Hematopoietic multipotent progenitor cell treated with erythropoietin and hydrocortisone succinate and interleukin-3 and kit ligand, for 8 days (in vitro differentiated cells): ENCODE measurements at regions not wholly inside any gene's neighbourhood (a gene's known extent, or its start where the extent isn't known, plus 50 kb on each side); places are given as distances from the start of the nearest gene placed in this dataset.

Experiments used
- DNase-seq: peaks from one replicate; pipeline ENCODE4 v3.0.0-alpha.2; 2015

GRCh38 chr11:92848578-92848977 lies 120.9 kb upstream of the MTNR1B start:
- no peak for DNase-seq

- no peak for DNase-seq
Measured at GRCh38 chr11:92850296-92850826, 119.1 kb upstream of the MTNR1B start.

GRCh38 chr11:92852229-92852628 lies 117.2 kb upstream of the MTNR1B start:
- no peak for DNase-seq

DNA sequence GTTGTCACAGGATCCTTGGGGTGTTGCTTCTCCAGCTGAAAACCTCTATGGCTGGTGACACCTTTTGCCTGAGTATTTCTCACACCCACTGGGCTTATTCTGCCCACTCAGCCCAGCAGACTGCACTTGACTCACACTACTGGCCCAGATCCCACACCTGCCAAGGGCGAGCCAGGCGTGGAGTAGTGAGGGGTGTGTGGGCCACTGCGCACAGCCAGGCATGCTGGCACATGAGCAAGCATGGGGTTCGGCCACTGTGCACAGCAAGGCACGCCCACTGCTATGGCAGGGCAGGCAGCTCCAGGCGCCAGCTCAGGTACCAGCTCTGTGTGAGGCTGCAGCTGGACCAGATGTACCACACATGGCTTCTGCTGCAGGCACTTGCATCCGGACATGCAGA lies 116.5 kb upstream of the MTNR1B start:
- DNase-seq, result no peak

GRCh38 chr11:92854162-92854561 lies 115.3 kb upstream of the MTNR1B start:
- DNase-seq, result no peak

GRCh38 chr11:92854952-92855351 lies 114.5 kb upstream of the MTNR1B start:
- no peak for DNase-seq

GRCh38 chr11:92855607-92856405 lies 113.6 kb upstream of the MTNR1B start:
- no peak for DNase-seq

DNA sequence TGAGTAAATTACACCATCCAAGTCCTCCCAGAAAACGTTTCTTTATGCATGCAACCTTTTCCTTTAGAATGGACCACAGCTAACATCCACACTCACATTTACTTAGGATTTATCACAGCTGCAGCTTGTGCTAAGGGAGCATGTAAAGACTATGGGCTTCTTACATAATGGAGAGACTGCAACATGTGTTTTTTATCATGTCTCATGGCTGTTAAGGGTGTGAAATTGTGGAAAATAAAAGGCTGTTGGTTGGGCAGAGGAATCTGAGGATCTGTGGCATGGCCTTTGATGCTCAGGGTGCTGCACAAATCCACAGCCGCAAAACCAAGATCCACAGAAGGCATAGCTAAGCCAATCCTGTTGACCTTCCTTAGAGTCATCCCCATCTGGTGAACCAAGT lies 112.0 kb upstream of the MTNR1B start:
- no peak for DNase-seq

- no peak for DNase-seq
Measured at GRCh38 chr11:92859156-92859690, 110.2 kb upstream of the MTNR1B start.

DNA sequence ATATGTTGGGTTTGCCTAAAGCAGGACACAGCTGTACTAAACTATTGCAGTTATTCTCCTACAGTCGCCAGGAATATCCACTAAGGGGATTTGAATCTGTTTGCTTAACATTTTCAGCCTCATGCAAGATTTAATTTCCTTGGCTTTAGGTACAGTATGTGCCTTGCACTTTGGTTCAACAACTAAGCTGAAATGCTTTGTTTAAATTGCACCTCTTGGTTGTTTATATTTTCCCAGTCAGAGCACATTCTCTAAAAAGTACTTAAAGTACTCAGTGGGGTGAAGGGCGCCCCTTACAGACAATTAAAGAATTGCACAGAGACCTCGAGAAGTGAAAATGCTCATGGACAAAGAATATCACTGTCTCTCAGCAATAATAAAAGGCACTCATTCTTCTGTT lies 107.8 kb upstream of the MTNR1B start:
- no peak for DNase-seq

DNA sequence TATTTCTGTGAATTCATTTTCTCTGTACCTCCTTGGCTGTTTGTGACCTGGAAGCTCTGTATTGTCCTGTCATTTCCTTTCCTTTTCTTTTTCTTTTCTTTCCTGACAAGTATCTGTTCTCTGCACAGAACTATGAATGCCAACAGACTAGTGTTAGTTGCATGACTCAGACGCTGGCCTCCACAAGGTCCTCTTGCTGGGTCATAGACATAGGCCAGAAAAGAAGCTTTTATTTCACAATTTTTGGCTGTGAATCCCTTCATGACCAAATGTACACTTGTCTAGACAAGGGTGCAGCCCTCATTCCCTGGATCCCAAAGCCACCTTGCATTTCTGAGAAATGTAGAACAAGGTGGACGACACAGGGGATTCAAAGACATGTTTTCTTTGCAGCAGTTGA lies 104.1 kb upstream of the MTNR1B start:
- DNase-seq, result no peak

GRCh38 chr11:92866679-92867282 lies 102.7 kb upstream of the MTNR1B start:
- no peak for DNase-seq

DNA sequence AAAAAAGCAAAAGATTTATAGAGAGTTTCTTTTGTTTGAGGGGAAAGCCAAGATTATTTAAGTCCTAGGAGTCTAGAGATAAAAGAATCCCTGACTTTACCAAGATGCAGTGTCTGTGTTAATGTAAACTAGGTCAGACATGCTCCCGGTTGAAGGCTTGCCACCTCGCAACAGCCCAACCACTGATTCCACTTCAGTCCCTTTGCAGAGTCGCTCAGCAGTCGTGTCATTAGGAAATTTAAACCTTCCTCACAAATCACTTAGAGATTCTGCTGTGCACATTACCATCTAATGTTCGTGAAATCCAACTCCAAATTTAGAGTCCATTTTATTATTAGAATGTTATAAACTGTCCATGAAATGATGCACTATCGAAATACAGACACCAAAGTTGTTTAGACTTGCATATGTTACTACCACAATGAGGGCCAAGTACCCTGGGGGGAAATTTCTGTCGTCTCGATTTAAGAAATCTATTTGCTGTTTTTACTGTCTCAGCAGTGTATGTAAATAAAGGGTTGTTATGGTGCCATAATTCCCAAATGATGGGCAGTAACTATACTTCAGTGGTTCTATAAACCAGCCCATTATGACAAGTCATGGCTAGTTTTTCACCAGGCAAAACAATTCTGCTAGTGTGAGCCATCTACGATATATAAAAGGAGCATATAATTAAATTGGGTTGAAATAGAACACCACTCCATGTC lies 101.4 kb upstream of the MTNR1B start:
- no peak for DNase-seq

GRCh38 chr11:92869716-92870115 lies 99.7 kb upstream of the MTNR1B start:
- DNase-seq, result no peak

- DNase-seq, result no peak
Measured at GRCh38 chr11:92870196-92870832, 99.1 kb upstream of the MTNR1B start.

DNA sequence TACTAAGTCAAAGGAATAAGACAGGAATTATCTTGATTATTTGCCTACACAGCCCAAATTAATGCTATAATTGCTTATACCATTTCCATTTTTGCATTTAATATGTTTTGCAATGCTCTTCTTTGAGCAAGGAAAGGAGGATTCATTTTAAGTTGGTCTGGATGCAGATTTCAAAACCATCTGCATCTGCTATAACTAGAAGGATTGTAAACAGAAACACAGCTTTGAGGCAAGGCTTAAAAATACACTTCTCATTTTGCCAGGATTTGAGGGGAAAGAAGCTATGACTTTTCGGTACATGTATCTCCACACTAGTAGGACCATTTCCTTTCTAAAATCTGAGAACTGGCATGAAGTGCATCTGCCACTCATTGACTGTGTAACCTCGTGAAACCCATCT lies 95.9 kb upstream of the MTNR1B start:
- DNase-seq, result no peak

DNA sequence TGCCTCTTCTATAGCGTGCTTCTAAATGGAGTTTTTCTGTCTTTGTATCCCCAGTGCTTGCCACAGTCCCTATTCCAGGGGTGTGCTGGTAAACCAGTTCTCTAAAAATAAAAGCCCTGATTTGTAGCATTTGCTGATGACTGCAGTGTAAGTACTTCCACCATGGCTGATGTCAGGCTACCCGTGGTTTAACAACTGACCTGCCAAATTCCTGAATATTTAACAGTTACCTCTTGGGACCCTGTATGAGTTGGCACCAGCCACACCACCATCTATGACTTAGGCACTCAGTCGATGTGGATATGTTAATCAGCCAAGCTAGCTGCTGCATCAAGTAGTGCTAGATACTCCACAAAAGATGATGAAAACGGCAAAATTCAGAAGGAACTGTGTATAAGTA lies 94.0 kb upstream of the MTNR1B start:
- DNase-seq, result no peak

DNA sequence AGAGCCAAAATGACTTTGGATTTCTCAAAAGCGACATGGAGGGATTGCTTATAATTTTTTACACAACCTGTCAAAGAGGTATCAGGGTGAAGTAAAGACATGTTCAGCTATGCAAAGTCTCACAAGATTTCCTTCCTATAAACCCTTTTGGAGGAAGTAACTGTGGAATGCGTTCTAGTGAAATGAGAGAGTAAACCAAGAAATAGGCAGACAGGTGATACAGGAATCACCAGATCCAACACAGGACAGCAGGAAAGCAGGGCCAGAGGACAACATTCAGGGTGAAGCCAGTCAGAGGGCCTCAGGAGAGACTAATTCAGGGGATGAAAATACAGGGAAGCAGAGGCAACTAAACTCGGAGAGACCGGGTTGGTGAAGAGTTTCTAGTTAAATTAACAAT lies 90.4 kb upstream of the MTNR1B start:
- DNase-seq, result no peak

GRCh38 chr11:92880381-92880780 lies 89.1 kb upstream of the MTNR1B start:
- no peak for DNase-seq

DNA sequence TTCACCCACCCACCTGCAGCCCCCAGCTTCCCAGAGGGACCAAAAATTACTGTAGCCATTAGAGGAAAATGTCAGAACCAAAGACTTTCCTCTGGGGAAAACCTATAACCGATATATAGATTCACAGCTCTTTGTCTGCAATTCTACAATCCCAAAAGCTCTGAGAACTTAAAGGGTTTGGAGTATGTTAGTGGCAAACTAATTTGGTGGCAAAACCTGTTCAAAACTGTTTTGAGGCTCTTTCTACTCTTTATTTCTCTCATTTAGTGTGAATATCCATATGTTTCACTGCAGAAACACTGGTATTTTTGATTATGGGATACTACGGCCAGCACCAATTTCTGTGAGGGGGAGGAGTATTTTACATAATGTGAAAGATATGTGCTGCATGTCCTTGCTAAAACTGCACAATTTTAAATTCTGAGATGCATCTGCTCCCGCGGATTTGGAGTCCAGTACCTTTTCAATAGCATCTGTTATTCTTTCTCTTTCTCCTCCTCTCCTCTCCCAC lies 87.5 kb upstream of the MTNR1B start:
- no peak for DNase-seq

DNA sequence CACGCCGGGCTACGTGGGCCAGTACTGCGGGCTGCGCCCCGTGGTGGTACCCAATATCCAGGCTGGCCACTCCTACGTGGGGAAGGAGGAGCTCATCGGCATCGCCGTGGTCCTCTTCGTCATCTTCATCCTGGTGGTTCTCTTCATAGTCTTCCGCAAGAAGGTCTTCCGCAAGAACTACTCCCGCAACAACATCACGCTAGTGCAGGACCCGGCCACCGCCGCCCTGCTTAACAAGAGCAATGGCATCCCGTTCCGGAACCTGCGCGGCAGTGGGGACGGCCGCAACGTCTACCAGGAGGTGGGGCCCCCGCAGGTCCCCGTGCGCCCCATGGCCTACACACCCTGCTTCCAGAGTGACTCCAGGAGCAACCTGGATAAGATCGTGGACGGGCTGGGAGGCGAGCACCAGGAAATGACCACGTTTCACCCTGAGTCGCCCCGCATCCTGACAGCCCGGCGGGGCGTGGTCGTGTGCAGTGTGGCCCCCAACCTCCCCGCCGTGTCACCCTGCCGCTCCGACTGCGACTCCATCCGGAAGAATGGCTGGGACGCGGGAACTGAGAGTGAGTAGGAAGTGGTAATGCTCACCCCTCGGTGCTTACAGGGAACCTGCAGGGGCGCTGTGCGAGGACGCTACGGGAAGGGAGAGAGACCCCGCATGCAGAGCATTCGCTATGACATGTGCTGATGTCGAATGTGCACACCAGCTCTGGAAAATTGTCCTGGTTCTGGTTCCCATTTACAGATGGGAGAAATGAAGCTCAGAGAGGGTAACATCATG lies 86.4 kb upstream of the MTNR1B start:
- no peak for DNase-seq

GRCh38 chr11:92885600-92885999 lies 83.9 kb upstream of the MTNR1B start:
- DNase-seq, result no peak
